ENCODE measurements at regions not wholly inside any gene's neighbourhood (a gene's known extent, or its start where the extent isn't known, plus 50 kb on each side); places are given as distances from the start of the nearest gene placed in this dataset.
"Not testable (repeated sequence)": the region's sequence is repeated elsewhere in the genome, so short reads cannot be mapped to it uniquely, and the experiment has no call there.

GRCh38 chr11:21727102-21727501 lies 465.8 kb upstream of the ANO5 start:
- no peak for DNase-seq

- DNase-seq: no peak
These were observed 456.5 kb upstream of the ANO5 start for GRCh38 chr11:21736404-21736803.

GRCh38 chr11:21752475-21753243 lies 440.2 kb upstream of the ANO5 start:
- DNase-seq: not testable (repeated sequence)

- DNase-seq: not testable (repeated sequence)
These were observed 439.6 kb upstream of the ANO5 start for GRCh38 chr11:21753244-21753767.

- DNase-seq: no peak
These were observed 431.9 kb upstream of the ANO5 start for GRCh38 chr11:21761000-21761399.

- DNase-seq: no peak
These were observed 424.5 kb upstream of the ANO5 start for GRCh38 chr11:21768388-21768787.

- DNase-seq: no peak
These were observed 423.7 kb upstream of the ANO5 start for GRCh38 chr11:21769188-21769587.

GRCh38 chr11:21771097-21771496 lies 421.8 kb upstream of the ANO5 start:
- DNase-seq: no peak

- DNase-seq: no peak
These were observed 418.7 kb upstream of the ANO5 start for GRCh38 chr11:21774212-21774611.

GRCh38 chr11:21775911-21776310 lies 417.0 kb upstream of the ANO5 start:
- no peak for DNase-seq

- DNase-seq: no peak
These were observed 408.9 kb upstream of the ANO5 start for GRCh38 chr11:21783954-21784353.

- no peak for DNase-seq
These were observed 407.5 kb upstream of the ANO5 start for GRCh38 chr11:21785351-21785750.

- DNase-seq: no peak
These were observed 398.6 kb upstream of the ANO5 start for GRCh38 chr11:21794306-21794705.

GRCh38 chr11:21798216-21798615 lies 394.7 kb upstream of the ANO5 start:
- DNase-seq: no peak

GRCh38 chr11:21804523-21804922 lies 388.4 kb upstream of the ANO5 start:
- DNase-seq: not testable (repeated sequence)

GRCh38 chr11:21806508-21806907 lies 386.4 kb upstream of the ANO5 start:
- DNase-seq: no peak

GRCh38 chr11:21806947-21807346 lies 385.9 kb upstream of the ANO5 start:
- no peak for DNase-seq

- DNase-seq: no peak
These were observed 385.5 kb upstream of the ANO5 start for GRCh38 chr11:21807350-21807749.

GRCh38 chr11:21810650-21811049 lies 382.2 kb upstream of the ANO5 start:
- DNase-seq: no peak

- DNase-seq: no peak
These were observed 381.3 kb upstream of the ANO5 start for GRCh38 chr11:21811572-21811971.

GRCh38 chr11:21814169-21814568 lies 378.7 kb upstream of the ANO5 start:
- no peak for DNase-seq

- DNase-seq: no peak
These were observed 375.2 kb upstream of the ANO5 start for GRCh38 chr11:21817696-21818095.

GRCh38 chr11:21820176-21820575 lies 372.7 kb upstream of the ANO5 start:
- DNase-seq: no peak

- no peak for DNase-seq
These were observed 367.8 kb upstream of the ANO5 start for GRCh38 chr11:21825127-21825526.

- DNase-seq: no peak
These were observed 354.5 kb upstream of the ANO5 start for GRCh38 chr11:21838427-21838826.

Measured in left hindlimb (tissue), 1 donor.